A673 (cell line): ENCODE measurements at regions not wholly inside any gene's neighbourhood (a gene's known extent, or its start where the extent isn't known, plus 50 kb on each side); places are given as distances from the start of the nearest gene placed in this dataset.

Source experiments
- BruUV-seq: library from RNA; stranded (reverse); fragments of 400-500 nt; replicated peaks from 2 replicates; lab custom pipeline; 2021; lab: Mats Ljungman, UMichigan
- CTCF ChIA-PET: fragments of 300-600 bp; sonication (Branson Sonifier 250); formaldehyde crosslinking; loops from one replicate; lab custom pipeline; 2022; ENCODE audit warnings: antibody characterized with exemption; lab: Charles Lee
- POLR2A ChIA-PET: fragments of 300-600 bp; sonication (Branson Sonifier 250); formaldehyde crosslinking; loops from one replicate; lab custom pipeline; 2022; ENCODE audit warnings: antibody characterized with exemption; ENCODE audit not compliant: low non-redundant PET; lab: Charles Lee
- DNase-seq: peaks from one replicate; pipeline ENCODE4 v3.0.0-alpha.2; 2015; ENCODE audit warnings: low spot score
- H3K27ac ChIP-seq: fragments of 200-600 bp; sonication (generic); 2 replicates; pipeline ENCODE4 v1.5.1; 2016; ENCODE audit warnings: mixed run types, low read depth, mild to moderate bottlenecking, mixed read lengths, antibody characterized with exemption, low read length; ENCODE audit not compliant: poor library complexity, severe bottlenecking
- H3K27me3 ChIP-seq: fragments of 200-600 bp; sonication (generic); replicated peaks from 2 replicates; pipeline ENCODE4 v1.6.1; 2017; ENCODE audit warnings: mixed run types, low read depth, mild to moderate bottlenecking, mixed read lengths, antibody characterized with exemption, low read length; ENCODE audit not compliant: insufficient read depth, poor library complexity
- H3K36me3 ChIP-seq: fragments of 200-600 bp; sonication (generic); 2 replicates; pipeline ENCODE4 v1.6.1; 2016; ENCODE audit warnings: mixed run types, mild to moderate bottlenecking, mixed read lengths, antibody characterized with exemption, low read length; ENCODE audit not compliant: insufficient read depth, poor library complexity, severe bottlenecking
- H3K4me1 ChIP-seq: fragments of 200-600 bp; sonication (generic); 2 replicates; pipeline ENCODE4 v1.6.1; 2017; ENCODE audit warnings: mixed run types, mild to moderate bottlenecking, mixed read lengths, antibody characterized with exemption, low read length; ENCODE audit not compliant: insufficient read depth, poor library complexity, severe bottlenecking
- H3K4me3 ChIP-seq: fragments of 200-600 bp; sonication (generic); 2 replicates; pipeline ENCODE4 v1.5.1; 2016; ENCODE audit warnings: low read depth, mixed run types, mild to moderate bottlenecking, mixed read lengths, low read length; ENCODE audit not compliant: poor library complexity, severe bottlenecking
- H3K9me3 ChIP-seq: fragments of 200-600 bp; sonication (generic); 2 replicates; pipeline ENCODE4 v1.6.1; 2016; ENCODE audit warnings: mixed run types, low read depth, mild to moderate bottlenecking, mixed read lengths, antibody characterized with exemption, low read length; ENCODE audit not compliant: poor library complexity, severe bottlenecking
- EZH2 ChIP-seq: fragments of 200-600 bp; sonication (generic); IDR thresholded peaks from 2 replicates; pipeline ENCODE4 v1.6.1; 2017; ENCODE audit warnings: borderline replicate concordance, low read depth, mild to moderate bottlenecking, mixed read lengths, antibody characterized with exemption, low read length; ENCODE audit not compliant: poor library complexity, severe bottlenecking
- intact Hi-C: fragments of 100-400 bp; cut with micrococcal nuclease; formaldehyde crosslinking; loops from one replicate; pipeline ENCODE4 v1.10.0; 2022; ENCODE audit not compliant: unreplicated experiment
- TF ChIP-seq, protein P1 (sequence below): fragments of 300-800, 200-600 bp; sonication (generic); conservative IDR thresholded peaks from 2 replicates; pipeline ENCODE4 v1.5.1; 2017; ENCODE audit warnings: low read depth, mild to moderate bottlenecking, antibody characterized with exemption, low read length, moderate library complexity, mixed read lengths

DNA sequence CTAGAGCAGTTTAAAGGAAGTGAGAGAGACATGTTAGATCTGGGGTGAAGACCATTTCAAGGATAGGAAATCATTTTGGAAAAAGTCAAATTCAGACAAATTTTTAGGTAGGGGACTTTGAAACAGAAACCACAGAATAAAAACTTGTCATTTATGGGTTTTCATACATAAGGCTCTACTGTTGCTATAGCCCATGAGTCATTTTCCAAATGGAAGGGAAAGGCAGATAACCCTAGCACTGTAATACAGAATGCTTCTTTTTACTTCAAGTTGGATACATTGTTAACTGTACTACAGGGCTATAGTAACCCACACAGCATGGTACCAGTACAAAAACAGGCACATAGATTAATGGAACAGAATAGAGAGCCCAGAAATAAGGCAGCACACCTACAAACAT, 455.4 kb downstream of the EBF1 start:
- no peak for TF ChIP-seq EZH2
- TF ChIP-seq, protein P1, sequence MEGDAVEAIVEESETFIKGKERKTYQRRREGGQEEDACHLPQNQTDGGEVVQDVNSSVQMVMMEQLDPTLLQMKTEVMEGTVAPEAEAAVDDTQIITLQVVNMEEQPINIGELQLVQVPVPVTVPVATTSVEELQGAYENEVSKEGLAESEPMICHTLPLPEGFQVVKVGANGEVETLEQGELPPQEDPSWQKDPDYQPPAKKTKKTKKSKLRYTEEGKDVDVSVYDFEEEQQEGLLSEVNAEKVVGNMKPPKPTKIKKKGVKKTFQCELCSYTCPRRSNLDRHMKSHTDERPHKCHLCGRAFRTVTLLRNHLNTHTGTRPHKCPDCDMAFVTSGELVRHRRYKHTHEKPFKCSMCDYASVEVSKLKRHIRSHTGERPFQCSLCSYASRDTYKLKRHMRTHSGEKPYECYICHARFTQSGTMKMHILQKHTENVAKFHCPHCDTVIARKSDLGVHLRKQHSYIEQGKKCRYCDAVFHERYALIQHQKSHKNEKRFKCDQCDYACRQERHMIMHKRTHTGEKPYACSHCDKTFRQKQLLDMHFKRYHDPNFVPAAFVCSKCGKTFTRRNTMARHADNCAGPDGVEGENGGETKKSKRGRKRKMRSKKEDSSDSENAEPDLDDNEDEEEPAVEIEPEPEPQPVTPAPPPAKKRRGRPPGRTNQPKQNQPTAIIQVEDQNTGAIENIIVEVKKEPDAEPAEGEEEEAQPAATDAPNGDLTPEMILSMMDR, result no peak
- H3K9me3 ChIP-seq, result no peaks in the 10 kb centered on the region
- DNase-seq, result no peak
- POLR2A ChIA-PET, result no interaction called here
- no peak overlapping the region for H3K27ac ChIP-seq
- BruUV-seq, result no TSS peak
- no peak overlapping the region for H3K4me3 ChIP-seq
- CTCF ChIA-PET, result no interaction called here
- intact Hi-C loops, result no loop called here
- H3K4me1 ChIP-seq, result no peaks in the 10 kb centered on the region
- no peaks in the 10 kb centered on the region for H3K27me3 ChIP-seq
- no peaks in the 10 kb centered on the region for H3K36me3 ChIP-seq

DNA sequence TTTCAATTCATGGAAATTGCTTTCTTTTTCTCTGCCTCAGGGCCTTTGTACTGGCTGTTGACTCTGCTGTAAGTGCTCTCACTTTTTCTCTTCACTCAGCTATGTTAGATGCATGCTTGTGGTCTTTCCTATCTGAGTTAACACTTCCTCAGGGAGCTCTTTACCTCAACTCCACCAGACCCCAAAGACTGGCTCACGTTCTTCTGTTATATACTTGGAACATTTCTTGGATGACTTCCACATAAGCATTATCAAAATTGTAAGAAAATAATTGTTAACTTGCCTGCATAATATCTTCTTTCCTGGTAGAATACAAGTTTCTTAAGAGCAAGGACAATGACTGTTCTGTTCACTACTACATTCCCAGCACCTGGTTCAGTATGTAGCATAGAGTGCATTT, 455.9 kb downstream of the EBF1 start:
- ChIA-PET POLR2A (no interaction called here), CTCF (no interaction called here)
- Histone ChIP-seq H3K4me3 (no peak overlapping the region), H3K27ac (no peak overlapping the region), H3K36me3 (no peaks in the 10 kb centered on the region), H3K27me3 (no peaks in the 10 kb centered on the region), H3K4me1 (no peaks in the 10 kb centered on the region), H3K9me3 (no peaks in the 10 kb centered on the region)
- BruUV-seq, result no TSS peak
- DNase-seq, result no peak
- intact Hi-C loops, result no loop called here
- TF ChIP-seq, protein P1, result no peak
- TF ChIP-seq EZH2, result no peak

DNA sequence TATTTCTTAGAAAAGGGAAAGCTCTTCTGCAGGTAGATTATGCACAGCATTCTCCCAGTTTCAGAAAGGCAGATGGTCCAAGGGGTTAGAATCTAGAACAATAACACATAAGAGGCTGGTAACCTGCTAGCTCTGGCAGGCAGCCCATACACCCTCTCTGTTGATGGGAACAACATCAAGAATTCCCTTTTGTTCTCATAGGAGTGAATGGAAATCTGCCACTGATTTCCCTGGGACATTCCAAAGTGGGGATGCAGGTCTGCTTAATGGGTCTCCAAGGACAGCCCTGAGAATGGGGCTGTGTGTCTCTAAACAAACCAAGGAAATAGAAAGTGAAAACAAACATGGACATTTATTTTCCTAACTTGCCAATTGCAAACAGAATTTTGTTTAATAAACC, 456.8 kb downstream of the EBF1 start:
- POLR2A ChIA-PET, result no interaction called here
- no peak for DNase-seq
- Histone ChIP-seq H3K27ac (no peak overlapping the region), H3K27me3 (no peaks in the 10 kb centered on the region), H3K36me3 (no peaks in the 10 kb centered on the region), H3K9me3 (no peaks in the 10 kb centered on the region), H3K4me3 (no peak overlapping the region), H3K4me1 (no peaks in the 10 kb centered on the region)
- TF ChIP-seq EZH2, result no peak
- TF ChIP-seq, protein P1, result no peak
- no TSS peak for BruUV-seq
- CTCF ChIA-PET, result no interaction called here
- intact Hi-C loops, result no loop called here
